GM18526 (cell line): ENCODE measurements at regions not wholly inside any gene's neighbourhood (a gene's known extent, or its start where the extent isn't known, plus 50 kb on each side); places are given as distances from the start of the nearest gene placed in this dataset.

Experiments used
- POLR2A ChIP-seq: IDR thresholded peaks from 3 replicates; pipeline ENCODE4 v1.6.1; 2011; ENCODE audit not compliant: insufficient read length; ENCODE audit errors: extremely low read depth

GRCh38 chr22:48902983-48903650 lies 924.6 kb downstream of the BRD1 start:
- no peak for TF ChIP-seq POLR2A

- no peak for TF ChIP-seq POLR2A
Observed at GRCh38 chr22:48902001-48902869, 925.4 kb downstream of the BRD1 start.

GRCh38 chr22:48901324-48901723 lies 926.3 kb downstream of the BRD1 start:
- TF ChIP-seq POLR2A = no peak

- TF ChIP-seq POLR2A = no peak
Observed at GRCh38 chr22:48900626-48901025, 927.0 kb downstream of the BRD1 start.

GRCh38 chr22:48900327-48900597 lies 927.4 kb downstream of the BRD1 start:
- TF ChIP-seq POLR2A = no peak

- TF ChIP-seq POLR2A = no peak
Observed at GRCh38 chr22:48899523-48900326, 927.9 kb downstream of the BRD1 start.

- TF ChIP-seq POLR2A = no peak
Observed at GRCh38 chr22:48898524-48899250, 929.0 kb downstream of the BRD1 start.

- no peak for TF ChIP-seq POLR2A
Observed at GRCh38 chr22:48897645-48898370, 929.9 kb downstream of the BRD1 start.

GRCh38 chr22:48896766-48897644 lies 930.7 kb downstream of the BRD1 start:
- no peak for TF ChIP-seq POLR2A

GRCh38 chr22:48895831-48896765 lies 931.6 kb downstream of the BRD1 start:
- no peak for TF ChIP-seq POLR2A

GRCh38 chr22:48895336-48895735 lies 932.3 kb downstream of the BRD1 start:
- TF ChIP-seq POLR2A = no peak

GRCh38 chr22:48894804-48895250 lies 932.8 kb downstream of the BRD1 start:
- TF ChIP-seq POLR2A = no peak
